Neural cell (in vitro differentiated cells): ENCODE measurements at regions not wholly inside any gene's neighbourhood (a gene's known extent, or its start where the extent isn't known, plus 50 kb on each side); places are given as distances from the start of the nearest gene placed in this dataset.

Experiments
- H2AFZ ChIP-seq: fragments of 200-600, 300-800 bp; sonication (generic), shearing (Covaris generic); 2 replicates; pipeline ENCODE4 v1.6.0; 2014; ENCODE audit warnings: low read depth, mild to moderate bottlenecking, antibody characterized with exemption, low read length, moderate library complexity
- H3F3A ChIP-seq: fragments of 200-600 bp; shearing (Covaris generic); 2 replicates; pipeline ENCODE4 v1.6.1; 2016; ENCODE audit warnings: mild to moderate bottlenecking, moderate library complexity, mixed read lengths, antibody characterized with exemption, low read length; ENCODE audit not compliant: insufficient read depth, poor library complexity, severe bottlenecking
- H3K27ac ChIP-seq: fragments of 200-600, 300-800 bp; sonication (generic), shearing (Covaris generic); 2 replicates; pipeline ENCODE4 v1.5.1; 2014; ENCODE audit warnings: mild to moderate bottlenecking, low read length, moderate library complexity
- H3K27me3 ChIP-seq: fragments of 300-800, 200-600 bp; sonication (generic), shearing (Covaris generic); 2 replicates; pipeline ENCODE4 v1.6.0; 2014; ENCODE audit warnings: mild to moderate bottlenecking, low read depth, low read length, moderate library complexity; ENCODE audit not compliant: insufficient read depth
- H3K36me3 ChIP-seq: fragments of 300-800, 200-600 bp; sonication (generic), shearing (Covaris generic); 2 replicates; pipeline ENCODE4 v1.5.1; 2014; ENCODE audit warnings: mild to moderate bottlenecking, antibody characterized with exemption, low read length, moderate library complexity; ENCODE audit not compliant: insufficient read depth
- H3K4me2 ChIP-seq: fragments of 300-800, 200-600 bp; sonication (generic), shearing (Covaris generic); 2 replicates; pipeline ENCODE4 v1.6.0; 2014; ENCODE audit warnings: mild to moderate bottlenecking, low read length
- H3K4me3 ChIP-seq: fragments of 300-800, 200-600 bp; sonication (generic), shearing (Covaris generic); 2 replicates; pipeline ENCODE4 v1.5.1; 2014; ENCODE audit warnings: mild to moderate bottlenecking, low read length, moderate library complexity
- H3K79me2 ChIP-seq: fragments of 200-600 bp; shearing (Covaris generic); replicated peaks from 2 replicates; pipeline ENCODE4 v1.6.0; 2014; ENCODE audit warnings: mild to moderate bottlenecking, low read length, moderate library complexity; ENCODE audit not compliant: insufficient read depth
- H3K9ac ChIP-seq: fragments of 300-800, 200-600 bp; sonication (generic), shearing (Covaris generic); 2 replicates; pipeline ENCODE4 v1.6.1; 2016; ENCODE audit warnings: mild to moderate bottlenecking, low read length, mixed read lengths
- H3K9me2 ChIP-seq: fragments of 200-600 bp; shearing (Covaris generic); 2 replicates; pipeline ENCODE4 v1.6.1; 2016; ENCODE audit warnings: mild to moderate bottlenecking, low read length, mixed read lengths; ENCODE audit not compliant: insufficient read depth
- H3K9me3 ChIP-seq: fragments of 200-600, 300-800 bp; sonication (generic), shearing (Covaris generic); 2 replicates; pipeline ENCODE4 v1.6.1; 2016; ENCODE audit warnings: mild to moderate bottlenecking, mixed run types, low read length, moderate library complexity, mixed read lengths
- H4K20me1 ChIP-seq: fragments of 200-600 bp; shearing (Covaris generic); 2 replicates; pipeline ENCODE4 v1.6.1; 2016; ENCODE audit warnings: mild to moderate bottlenecking, mixed run types; ENCODE audit not compliant: insufficient read depth
- EP300 ChIP-seq: fragments of 450-650 bp; conservative IDR thresholded peaks from 2 replicates; pipeline ENCODE4 v1.6.1; 2014; ENCODE audit warnings: antibody characterized with exemption, mild to moderate bottlenecking, moderate library complexity; ENCODE audit not compliant: poor library complexity, severe bottlenecking
- EZH2 ChIP-seq: fragments of 200-600, 300-800 bp; shearing (Covaris generic), sonication (generic); IDR thresholded peaks from 2 replicates; pipeline ENCODE4 v1.6.1; 2014; ENCODE audit warnings: antibody characterized with exemption, low read length, borderline replicate concordance, mild to moderate bottlenecking; ENCODE audit not compliant: insufficient read depth, poor library complexity, severe bottlenecking
- MXI1 ChIP-seq: fragments of 450-650 bp; conservative IDR thresholded peaks from 2 replicates; pipeline ENCODE4 v1.6.1; 2014; ENCODE audit warnings: antibody characterized with exemption, mild to moderate bottlenecking; ENCODE audit not compliant: poor library complexity, severe bottlenecking
- POLR2AphosphoS5 ChIP-seq: IDR thresholded peaks from 2 replicates; pipeline ENCODE4 v1.6.1; 2012
- RAD21 ChIP-seq: fragments of 450-650 bp; conservative IDR thresholded peaks from 2 replicates; pipeline ENCODE4 v1.6.1; 2014; ENCODE audit warnings: antibody characterized with exemption, mild to moderate bottlenecking, moderate library complexity
- SMC3 ChIP-seq: fragments of 450-650 bp; conservative IDR thresholded peaks from 2 replicates; pipeline ENCODE4 v1.6.1; 2014; ENCODE audit warnings: antibody characterized with exemption, mild to moderate bottlenecking, moderate library complexity; ENCODE audit not compliant: poor library complexity
- TAF1 ChIP-seq: IDR thresholded peaks from 2 replicates; pipeline ENCODE4 v1.6.1; 2012; ENCODE audit warnings: low read depth
- TF ChIP-seq, protein P1 (sequence below): IDR thresholded peaks from 2 replicates; pipeline ENCODE4 v1.6.1; 2012; ENCODE audit warnings: borderline replicate concordance
- TF ChIP-seq, protein P2 (sequence below): fragments of 450-650 bp; IDR thresholded peaks from 2 replicates; pipeline ENCODE4 v1.5.1; 2014; ENCODE audit warnings: antibody characterized with exemption, mild to moderate bottlenecking, moderate library complexity; ENCODE audit not compliant: poor library complexity, severe bottlenecking

DNA sequence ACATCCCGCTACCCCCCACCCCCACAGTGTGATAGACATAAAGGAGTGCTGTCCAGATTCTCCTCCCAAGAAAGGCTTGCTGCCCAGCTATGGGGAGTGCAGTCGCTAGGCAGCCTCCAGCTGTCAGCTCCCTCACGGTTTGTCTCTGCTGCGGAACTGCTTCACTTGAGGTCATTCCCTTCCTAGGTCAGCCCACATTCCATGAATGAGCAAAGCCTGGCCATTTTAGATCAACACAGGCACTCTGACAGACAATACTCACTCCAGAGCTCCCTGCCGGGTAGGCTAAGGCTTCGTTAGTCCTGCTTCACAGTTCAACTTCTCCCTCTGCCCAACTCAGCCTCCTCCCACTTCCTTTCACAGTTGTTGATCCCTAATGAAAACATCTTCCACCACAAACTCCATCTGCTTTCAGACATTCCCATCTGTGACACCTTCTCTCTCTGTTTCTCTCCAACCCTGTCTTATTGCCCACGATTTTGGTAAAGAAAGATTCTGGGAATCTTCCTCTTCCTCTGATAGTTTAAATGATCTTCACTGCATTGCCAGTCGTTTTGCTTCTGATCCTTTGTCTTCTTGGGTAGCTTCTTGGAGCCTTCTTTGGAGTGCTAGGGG is 318.9 kb upstream of the F9 start:
- H3K27me3 ChIP-seq = no peaks in the 10 kb centered on the region

DNA sequence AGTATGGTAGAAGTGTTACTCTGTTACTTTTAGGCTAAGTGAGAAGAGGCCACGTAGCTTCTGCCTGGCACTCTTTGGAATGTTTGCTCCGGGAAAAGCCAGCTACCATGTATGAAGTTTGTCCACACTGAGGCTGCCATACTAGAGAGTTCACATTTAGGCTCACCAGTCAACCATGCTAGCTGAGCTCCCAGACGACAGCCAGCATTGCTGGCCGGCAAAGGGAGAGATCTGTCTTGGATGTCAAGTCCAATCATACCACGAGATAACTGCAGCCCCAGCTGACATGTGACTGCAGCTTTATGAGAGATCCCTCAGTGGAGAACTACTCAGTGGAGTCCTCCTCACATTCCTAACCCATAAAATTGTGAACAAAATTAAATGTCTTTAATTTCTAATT is 321.2 kb upstream of the F9 start:
- Histone ChIP-seq H3K9me2 (no peaks in the 10 kb centered on the region), H3K79me2 (no peaks in the 10 kb centered on the region), H3K36me3 (no peaks in the 10 kb centered on the region), H2AFZ (no peak overlapping the region), H3K9ac (no peak overlapping the region), H3K9me3 (no peaks in the 10 kb centered on the region), H4K20me1 (no peaks in the 10 kb centered on the region), H3K27ac (no peak overlapping the region), H3K4me3 (no peak overlapping the region), H3K4me2 (no peak overlapping the region), H3K27me3 (no peaks in the 10 kb centered on the region), H3F3A (no peaks in the 10 kb centered on the region)
- TF ChIP-seq EZH2 = no peak
- TF ChIP-seq MXI1 = no peak
- TF ChIP-seq RAD21 = no peak
- TF ChIP-seq, protein P1, sequence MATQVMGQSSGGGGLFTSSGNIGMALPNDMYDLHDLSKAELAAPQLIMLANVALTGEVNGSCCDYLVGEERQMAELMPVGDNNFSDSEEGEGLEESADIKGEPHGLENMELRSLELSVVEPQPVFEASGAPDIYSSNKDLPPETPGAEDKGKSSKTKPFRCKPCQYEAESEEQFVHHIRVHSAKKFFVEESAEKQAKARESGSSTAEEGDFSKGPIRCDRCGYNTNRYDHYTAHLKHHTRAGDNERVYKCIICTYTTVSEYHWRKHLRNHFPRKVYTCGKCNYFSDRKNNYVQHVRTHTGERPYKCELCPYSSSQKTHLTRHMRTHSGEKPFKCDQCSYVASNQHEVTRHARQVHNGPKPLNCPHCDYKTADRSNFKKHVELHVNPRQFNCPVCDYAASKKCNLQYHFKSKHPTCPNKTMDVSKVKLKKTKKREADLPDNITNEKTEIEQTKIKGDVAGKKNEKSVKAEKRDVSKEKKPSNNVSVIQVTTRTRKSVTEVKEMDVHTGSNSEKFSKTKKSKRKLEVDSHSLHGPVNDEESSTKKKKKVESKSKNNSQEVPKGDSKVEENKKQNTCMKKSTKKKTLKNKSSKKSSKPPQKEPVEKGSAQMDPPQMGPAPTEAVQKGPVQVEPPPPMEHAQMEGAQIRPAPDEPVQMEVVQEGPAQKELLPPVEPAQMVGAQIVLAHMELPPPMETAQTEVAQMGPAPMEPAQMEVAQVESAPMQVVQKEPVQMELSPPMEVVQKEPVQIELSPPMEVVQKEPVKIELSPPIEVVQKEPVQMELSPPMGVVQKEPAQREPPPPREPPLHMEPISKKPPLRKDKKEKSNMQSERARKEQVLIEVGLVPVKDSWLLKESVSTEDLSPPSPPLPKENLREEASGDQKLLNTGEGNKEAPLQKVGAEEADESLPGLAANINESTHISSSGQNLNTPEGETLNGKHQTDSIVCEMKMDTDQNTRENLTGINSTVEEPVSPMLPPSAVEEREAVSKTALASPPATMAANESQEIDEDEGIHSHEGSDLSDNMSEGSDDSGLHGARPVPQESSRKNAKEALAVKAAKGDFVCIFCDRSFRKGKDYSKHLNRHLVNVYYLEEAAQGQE = no peak
- TF ChIP-seq SMC3 = no peak
- TF ChIP-seq EP300 = no peak
- TF ChIP-seq, protein P2, sequence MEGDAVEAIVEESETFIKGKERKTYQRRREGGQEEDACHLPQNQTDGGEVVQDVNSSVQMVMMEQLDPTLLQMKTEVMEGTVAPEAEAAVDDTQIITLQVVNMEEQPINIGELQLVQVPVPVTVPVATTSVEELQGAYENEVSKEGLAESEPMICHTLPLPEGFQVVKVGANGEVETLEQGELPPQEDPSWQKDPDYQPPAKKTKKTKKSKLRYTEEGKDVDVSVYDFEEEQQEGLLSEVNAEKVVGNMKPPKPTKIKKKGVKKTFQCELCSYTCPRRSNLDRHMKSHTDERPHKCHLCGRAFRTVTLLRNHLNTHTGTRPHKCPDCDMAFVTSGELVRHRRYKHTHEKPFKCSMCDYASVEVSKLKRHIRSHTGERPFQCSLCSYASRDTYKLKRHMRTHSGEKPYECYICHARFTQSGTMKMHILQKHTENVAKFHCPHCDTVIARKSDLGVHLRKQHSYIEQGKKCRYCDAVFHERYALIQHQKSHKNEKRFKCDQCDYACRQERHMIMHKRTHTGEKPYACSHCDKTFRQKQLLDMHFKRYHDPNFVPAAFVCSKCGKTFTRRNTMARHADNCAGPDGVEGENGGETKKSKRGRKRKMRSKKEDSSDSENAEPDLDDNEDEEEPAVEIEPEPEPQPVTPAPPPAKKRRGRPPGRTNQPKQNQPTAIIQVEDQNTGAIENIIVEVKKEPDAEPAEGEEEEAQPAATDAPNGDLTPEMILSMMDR = no peak
- TF ChIP-seq POLR2AphosphoS5 = no peak
- no peak for TF ChIP-seq TAF1

More for the DNA sequence above, 318.9 kb upstream of the F9 start:
- Histone ChIP-seq H3K36me3 (no peaks in the 10 kb centered on the region), H2AFZ (no peak overlapping the region), H3K9me2 (no peaks in the 10 kb centered on the region), H3K4me2 (no peak overlapping the region), H4K20me1 (no peaks in the 10 kb centered on the region), H3K9ac (no peak overlapping the region), H3K27ac (no peak overlapping the region), H3K9me3 (no peaks in the 10 kb centered on the region), H3K4me3 (no peak overlapping the region), H3F3A (no peaks in the 10 kb centered on the region), H3K79me2 (no peaks in the 10 kb centered on the region)
- TF ChIP-seq, protein P1 = no peak
- TF ChIP-seq, protein P2 = no peak
- no peak for TF ChIP-seq RAD21
- no peak for TF ChIP-seq EZH2
- TF ChIP-seq SMC3 = no peak
- no peak for TF ChIP-seq POLR2AphosphoS5
- TF ChIP-seq TAF1 = no peak
- no peak for TF ChIP-seq EP300
- no peak for TF ChIP-seq MXI1
